ENCODE measurements at regions not wholly inside any gene's neighbourhood (a gene's known extent, or its start where the extent isn't known, plus 50 kb on each side); places are given as distances from the start of the nearest gene placed in this dataset.
"Not testable (repeated sequence)": the region's sequence is repeated elsewhere in the genome, so short reads cannot be mapped to it uniquely, and the experiment has no call there.

GRCh38 chr5:28648108-28648507, 1609.7 kb upstream of the CDH9 start:
- H3K9me3 Mint-ChIP-seq = peaks cover 34% of the 10 kb centered on the region
- no peak for DNase-seq (ENCODE audit: low spot score)
- H3K27ac Mint-ChIP-seq = no peak overlapping the region
- no peaks in the 10 kb centered on the region for H3K4me1 Mint-ChIP-seq (ENCODE audit: low read depth)
- no peak overlapping the region for H3K4me3 Mint-ChIP-seq
- no peaks in the 10 kb centered on the region for H3K27me3 Mint-ChIP-seq (ENCODE audit: low read depth)
- no peaks in the 10 kb centered on the region for H3K36me3 Mint-ChIP-seq (ENCODE audit: low read depth)

GRCh38 chr5:28632607-28633006, 1594.2 kb upstream of the CDH9 start:
- DNase-seq (ENCODE audit: low spot score) = no peak
- no peak overlapping the region for H3K4me3 Mint-ChIP-seq
- H3K4me1 Mint-ChIP-seq (ENCODE audit: low read depth) = no peaks in the 10 kb centered on the region
- H3K9me3 Mint-ChIP-seq = peaks cover 33% of the 10 kb centered on the region
- H3K27ac Mint-ChIP-seq = no peak overlapping the region
- no peaks in the 10 kb centered on the region for H3K27me3 Mint-ChIP-seq (ENCODE audit: low read depth)
- H3K36me3 Mint-ChIP-seq (ENCODE audit: low read depth) = no peaks in the 10 kb centered on the region

- no peak overlapping the region for H3K27ac Mint-ChIP-seq
Measured at GRCh38 chr5:28603869-28604268, 1565.5 kb upstream of the CDH9 start.

GRCh38 chr5:28602429-28602828, 1564.0 kb upstream of the CDH9 start:
- Mint-ChIP-seq H3K9me3 (peaks cover 35% of the 10 kb centered on the region), H3K36me3 (ENCODE audit: low read depth) (no peaks in the 10 kb centered on the region), H3K27me3 (ENCODE audit: low read depth) (no peaks in the 10 kb centered on the region), H3K4me1 (ENCODE audit: low read depth) (no peaks in the 10 kb centered on the region), H3K4me3 (no peak overlapping the region), H3K27ac (no peak overlapping the region)
- no peak for DNase-seq (ENCODE audit: low spot score)

More at GRCh38 chr5:28603869-28604268, 1565.5 kb upstream of the CDH9 start:
- Mint-ChIP-seq H3K4me1 (ENCODE audit: low read depth) (no peaks in the 10 kb centered on the region), H3K36me3 (ENCODE audit: low read depth) (no peaks in the 10 kb centered on the region), H3K9me3 (peaks cover 42% of the 10 kb centered on the region), H3K27me3 (ENCODE audit: low read depth) (no peaks in the 10 kb centered on the region), H3K4me3 (no peak overlapping the region)
- no peak for DNase-seq (ENCODE audit: low spot score)

GRCh38 chr5:28596707-28597106, 1558.3 kb upstream of the CDH9 start:
- not testable (repeated sequence) for H3K4me1 Mint-ChIP-seq (ENCODE audit: low read depth); H3K36me3 Mint-ChIP-seq (ENCODE audit: low read depth); H3K27me3 Mint-ChIP-seq (ENCODE audit: low read depth); H3K4me3 Mint-ChIP-seq; DNase-seq (ENCODE audit: low spot score); H3K27ac Mint-ChIP-seq
- H3K9me3 Mint-ChIP-seq = peaks cover 33% of the 10 kb centered on the region

GRCh38 chr5:28580616-28581015, 1542.2 kb upstream of the CDH9 start:
- Mint-ChIP-seq H3K9me3 (peaks cover 71% of the 10 kb centered on the region), H3K27me3 (ENCODE audit: low read depth) (no peaks in the 10 kb centered on the region), H3K4me3 (no peak overlapping the region), H3K4me1 (ENCODE audit: low read depth) (no peaks in the 10 kb centered on the region), H3K27ac (no peak overlapping the region), H3K36me3 (ENCODE audit: low read depth) (no peaks in the 10 kb centered on the region)
- no peak for DNase-seq (ENCODE audit: low spot score)

GRCh38 chr5:28576022-28576421, 1537.6 kb upstream of the CDH9 start:
- H3K4me3 Mint-ChIP-seq = no peak overlapping the region
- H3K27me3 Mint-ChIP-seq (ENCODE audit: low read depth) = no peaks in the 10 kb centered on the region
- no peaks in the 10 kb centered on the region for H3K36me3 Mint-ChIP-seq (ENCODE audit: low read depth)
- H3K4me1 Mint-ChIP-seq (ENCODE audit: low read depth) = no peaks in the 10 kb centered on the region
- H3K9me3 Mint-ChIP-seq = peaks cover 81% of the 10 kb centered on the region
- DNase-seq (ENCODE audit: low spot score) = no peak
- H3K27ac Mint-ChIP-seq = no peak overlapping the region

GRCh38 chr5:28575368-28575767, 1537.0 kb upstream of the CDH9 start:
- H3K36me3 Mint-ChIP-seq (ENCODE audit: low read depth) = no peaks in the 10 kb centered on the region

GRCh38 chr5:28574606-28575005, 1536.2 kb upstream of the CDH9 start:
- peaks cover 69% of the 10 kb centered on the region for H3K9me3 Mint-ChIP-seq
- no peak for DNase-seq (ENCODE audit: low spot score)

More at GRCh38 chr5:28575368-28575767, 1537.0 kb upstream of the CDH9 start:
- Mint-ChIP-seq H3K4me3 (no peak overlapping the region), H3K9me3 (peaks cover 76% of the 10 kb centered on the region), H3K27ac (no peak overlapping the region), H3K4me1 (ENCODE audit: low read depth) (no peaks in the 10 kb centered on the region), H3K27me3 (ENCODE audit: low read depth) (no peaks in the 10 kb centered on the region)
- no peak for DNase-seq (ENCODE audit: low spot score)

GRCh38 chr5:28567048-28567447, 1528.7 kb upstream of the CDH9 start:
- no peak overlapping the region for H3K27ac Mint-ChIP-seq
- H3K36me3 Mint-ChIP-seq (ENCODE audit: low read depth) = no peaks in the 10 kb centered on the region
- no peaks in the 10 kb centered on the region for H3K27me3 Mint-ChIP-seq (ENCODE audit: low read depth)
- no peak for DNase-seq (ENCODE audit: low spot score)
- H3K9me3 Mint-ChIP-seq = peaks cover 32% of the 10 kb centered on the region
- no peak overlapping the region for H3K4me3 Mint-ChIP-seq
- no peaks in the 10 kb centered on the region for H3K4me1 Mint-ChIP-seq (ENCODE audit: low read depth)

More at GRCh38 chr5:28574606-28575005, 1536.2 kb upstream of the CDH9 start:
- H3K36me3 Mint-ChIP-seq (ENCODE audit: low read depth) = no peaks in the 10 kb centered on the region
- no peaks in the 10 kb centered on the region for H3K4me1 Mint-ChIP-seq (ENCODE audit: low read depth)
- H3K27me3 Mint-ChIP-seq (ENCODE audit: low read depth) = no peaks in the 10 kb centered on the region
- no peak overlapping the region for H3K4me3 Mint-ChIP-seq
- H3K27ac Mint-ChIP-seq = no peak overlapping the region

GRCh38 chr5:28561522-28561921, 1523.1 kb upstream of the CDH9 start:
- H3K36me3 Mint-ChIP-seq (ENCODE audit: low read depth) = no peaks in the 10 kb centered on the region
- DNase-seq (ENCODE audit: low spot score) = no peak
- H3K9me3 Mint-ChIP-seq = peaks cover 36% of the 10 kb centered on the region
- H3K4me1 Mint-ChIP-seq (ENCODE audit: low read depth) = no peaks in the 10 kb centered on the region
- H3K27me3 Mint-ChIP-seq (ENCODE audit: low read depth) = no peaks in the 10 kb centered on the region
- no peak overlapping the region for H3K4me3 Mint-ChIP-seq
- no peak overlapping the region for H3K27ac Mint-ChIP-seq

GRCh38 chr5:28558196-28558595, 1519.8 kb upstream of the CDH9 start:
- no peaks in the 10 kb centered on the region for H3K4me1 Mint-ChIP-seq (ENCODE audit: low read depth)
- no peaks in the 10 kb centered on the region for H3K27me3 Mint-ChIP-seq (ENCODE audit: low read depth)
- no peak overlapping the region for H3K4me3 Mint-ChIP-seq
- no peak for DNase-seq (ENCODE audit: low spot score)
- no peak overlapping the region for H3K27ac Mint-ChIP-seq
- no peaks in the 10 kb centered on the region for H3K36me3 Mint-ChIP-seq (ENCODE audit: low read depth)
- peaks cover 50% of the 10 kb centered on the region for H3K9me3 Mint-ChIP-seq

GRCh38 chr5:28557114-28557513, 1518.7 kb upstream of the CDH9 start:
- no peak overlapping the region for H3K4me3 Mint-ChIP-seq
- H3K27ac Mint-ChIP-seq = no peak overlapping the region
- no peaks in the 10 kb centered on the region for H3K27me3 Mint-ChIP-seq (ENCODE audit: low read depth)
- DNase-seq (ENCODE audit: low spot score) = no peak
- peaks cover 53% of the 10 kb centered on the region for H3K9me3 Mint-ChIP-seq
- H3K4me1 Mint-ChIP-seq (ENCODE audit: low read depth) = no peaks in the 10 kb centered on the region
- no peaks in the 10 kb centered on the region for H3K36me3 Mint-ChIP-seq (ENCODE audit: low read depth)

GRCh38 chr5:28549588-28549987, 1511.2 kb upstream of the CDH9 start:
- H3K9me3 Mint-ChIP-seq = peaks cover 38% of the 10 kb centered on the region

GRCh38 chr5:28548856-28549255, 1510.5 kb upstream of the CDH9 start:
- no peaks in the 10 kb centered on the region for H3K4me1 Mint-ChIP-seq (ENCODE audit: low read depth)
- DNase-seq (ENCODE audit: low spot score) = no peak
- H3K4me3 Mint-ChIP-seq = no peak overlapping the region
- no peaks in the 10 kb centered on the region for H3K27me3 Mint-ChIP-seq (ENCODE audit: low read depth)
- no peak overlapping the region for H3K27ac Mint-ChIP-seq
- peaks cover 36% of the 10 kb centered on the region for H3K9me3 Mint-ChIP-seq
- no peaks in the 10 kb centered on the region for H3K36me3 Mint-ChIP-seq (ENCODE audit: low read depth)

More at GRCh38 chr5:28549588-28549987, 1511.2 kb upstream of the CDH9 start:
- DNase-seq (ENCODE audit: low spot score) = no peak
- no peaks in the 10 kb centered on the region for H3K27me3 Mint-ChIP-seq (ENCODE audit: low read depth)
- H3K36me3 Mint-ChIP-seq (ENCODE audit: low read depth) = no peaks in the 10 kb centered on the region
- no peak overlapping the region for H3K27ac Mint-ChIP-seq
- H3K4me3 Mint-ChIP-seq = no peak overlapping the region
- H3K4me1 Mint-ChIP-seq (ENCODE audit: low read depth) = no peaks in the 10 kb centered on the region
